ENCODE measurements at regions not wholly inside any gene's neighbourhood (a gene's known extent, or its start where the extent isn't known, plus 50 kb on each side); places are given as distances from the start of the nearest gene placed in this dataset.

DNA sequence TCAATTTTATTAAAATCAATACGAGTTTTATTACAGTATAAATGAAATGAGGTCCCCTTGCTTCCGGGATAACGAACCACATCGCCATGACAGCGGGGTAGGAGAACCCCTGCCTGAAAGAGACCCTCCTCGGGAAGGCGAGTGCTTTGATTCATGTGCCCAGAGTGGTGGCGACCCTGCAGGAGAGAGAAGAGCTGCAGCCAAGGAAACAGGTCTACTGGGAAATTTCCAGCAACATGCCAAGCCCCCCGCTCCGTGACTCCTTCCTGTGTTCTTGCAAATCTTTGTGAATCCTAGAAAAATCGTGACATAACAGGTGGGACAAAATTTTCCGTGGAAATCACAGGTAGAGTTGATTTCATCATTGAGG lies 162.5 kb downstream of the WSCD1 start:
- TF ChIP-seq, protein P1, sequence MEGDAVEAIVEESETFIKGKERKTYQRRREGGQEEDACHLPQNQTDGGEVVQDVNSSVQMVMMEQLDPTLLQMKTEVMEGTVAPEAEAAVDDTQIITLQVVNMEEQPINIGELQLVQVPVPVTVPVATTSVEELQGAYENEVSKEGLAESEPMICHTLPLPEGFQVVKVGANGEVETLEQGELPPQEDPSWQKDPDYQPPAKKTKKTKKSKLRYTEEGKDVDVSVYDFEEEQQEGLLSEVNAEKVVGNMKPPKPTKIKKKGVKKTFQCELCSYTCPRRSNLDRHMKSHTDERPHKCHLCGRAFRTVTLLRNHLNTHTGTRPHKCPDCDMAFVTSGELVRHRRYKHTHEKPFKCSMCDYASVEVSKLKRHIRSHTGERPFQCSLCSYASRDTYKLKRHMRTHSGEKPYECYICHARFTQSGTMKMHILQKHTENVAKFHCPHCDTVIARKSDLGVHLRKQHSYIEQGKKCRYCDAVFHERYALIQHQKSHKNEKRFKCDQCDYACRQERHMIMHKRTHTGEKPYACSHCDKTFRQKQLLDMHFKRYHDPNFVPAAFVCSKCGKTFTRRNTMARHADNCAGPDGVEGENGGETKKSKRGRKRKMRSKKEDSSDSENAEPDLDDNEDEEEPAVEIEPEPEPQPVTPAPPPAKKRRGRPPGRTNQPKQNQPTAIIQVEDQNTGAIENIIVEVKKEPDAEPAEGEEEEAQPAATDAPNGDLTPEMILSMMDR (IDR thresholded peaks at IDR 0.05 in 2 of 3, conservative IDR thresholded peaks at IDR 0.05 in 1 of 3; ENCODE audit: control insufficient read depth in 2 of 3, extremely low read depth in 1 of 3, insufficient read depth in 1 of 3, low read depth in 3 of 3, low read length in 3 of 3): no peak
- TF ChIP-seq YY1 (IDR thresholded peaks at IDR 0.05; ENCODE audit: low read depth, low read length): no peak
- no peak for TF ChIP-seq NRF1 (conservative IDR thresholded peaks at IDR 0.05; ENCODE audit: low read depth, low read length)
- TF ChIP-seq BHLHE40 (IDR thresholded peaks at IDR 0.05; ENCODE audit: borderline replicate concordance in 1 of 2, low read depth in 2 of 2, low read length in 1 of 2): no peak
- TF ChIP-seq NFYB (IDR thresholded peaks at IDR 0.05; ENCODE audit: insufficient read depth, low read depth, low read length): no peak
- TF ChIP-seq TCF7 (IDR thresholded peaks at IDR 0.05; ENCODE audit: borderline replicate concordance): no peak
- no peak for TF ChIP-seq SIN3A (IDR thresholded peaks at IDR 0.05; ENCODE audit: low read depth, low read length)
- TF ChIP-seq GABPA (IDR thresholded peaks at IDR 0.05; ENCODE audit: low read depth): no peak
- TF ChIP-seq, protein P2, sequence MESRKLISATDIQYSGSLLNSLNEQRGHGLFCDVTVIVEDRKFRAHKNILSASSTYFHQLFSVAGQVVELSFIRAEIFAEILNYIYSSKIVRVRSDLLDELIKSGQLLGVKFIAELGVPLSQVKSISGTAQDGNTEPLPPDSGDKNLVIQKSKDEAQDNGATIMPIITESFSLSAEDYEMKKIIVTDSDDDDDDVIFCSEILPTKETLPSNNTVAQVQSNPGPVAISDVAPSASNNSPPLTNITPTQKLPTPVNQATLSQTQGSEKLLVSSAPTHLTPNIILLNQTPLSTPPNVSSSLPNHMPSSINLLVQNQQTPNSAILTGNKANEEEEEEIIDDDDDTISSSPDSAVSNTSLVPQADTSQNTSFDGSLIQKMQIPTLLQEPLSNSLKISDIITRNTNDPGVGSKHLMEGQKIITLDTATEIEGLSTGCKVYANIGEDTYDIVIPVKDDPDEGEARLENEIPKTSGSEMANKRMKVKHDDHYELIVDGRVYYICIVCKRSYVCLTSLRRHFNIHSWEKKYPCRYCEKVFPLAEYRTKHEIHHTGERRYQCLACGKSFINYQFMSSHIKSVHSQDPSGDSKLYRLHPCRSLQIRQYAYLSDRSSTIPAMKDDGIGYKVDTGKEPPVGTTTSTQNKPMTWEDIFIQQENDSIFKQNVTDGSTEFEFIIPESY (IDR thresholded peaks at IDR 0.05): no peak
- no peak for TF ChIP-seq TAF1 (IDR thresholded peaks at IDR 0.05; ENCODE audit: borderline replicate concordance, low read depth, low read length)
- no peak for TF ChIP-seq SIX5 (IDR thresholded peaks at IDR 0.05; ENCODE audit: low read depth, low read length, severe bottlenecking)
- TF ChIP-seq CBFB (IDR thresholded peaks at IDR 0.05; ENCODE audit: low read depth): no peak
- TF ChIP-seq CBX5 (IDR thresholded peaks at IDR 0.05; ENCODE audit: low read depth): no peak
- TF ChIP-seq NR2C2 (IDR thresholded peaks at IDR 0.05; ENCODE audit: borderline replicate concordance, control insufficient read depth, insufficient read length, low read depth): no peak
